Activated T-helper 1 cell treated with anti-CD3 and anti-CD28 coated beads, Interleukin-12 subunit alpha, Interleukin-12 subunit beta, Interleukin-2, Interleukin-4 antibody, amounts not matched to agents 30 ng/mL and 10 ng/mL and 1 ng/mL, durations not matched to agents 14 hours and 24 hours and 36 hours (primary cell): ENCODE measurements at regions not wholly inside any gene's neighbourhood (a gene's known extent, or its start where the extent isn't known, plus 50 kb on each side); places are given as distances from the start of the nearest gene placed in this dataset.
A peak's percentile ranks its signal among the peaks of the same experiment; 100 is the strongest.

Experiments
- DNase-seq: peaks from one replicate; pipeline ENCODE4 v3.0.0; 2021; ENCODE audit warnings: low spot score
- H3K27ac Mint-ChIP-seq: one replicate; pipeline ENCODE4 v1.8.0; 2021; ENCODE audit warnings: mild to moderate bottlenecking, mixed read lengths
- H3K27me3 Mint-ChIP-seq: one replicate; pipeline ENCODE4 v1.8.0; 2022; ENCODE audit warnings: mild to moderate bottlenecking, moderate library complexity, mixed read lengths; ENCODE audit not compliant: insufficient read depth
- H3K36me3 Mint-ChIP-seq: one replicate; pipeline ENCODE4 v1.8.0; 2021; ENCODE audit warnings: low read depth, mixed read lengths
- H3K4me1 Mint-ChIP-seq: one replicate; pipeline ENCODE4 v1.8.0; 2021; ENCODE audit warnings: low read depth, mixed read lengths
- H3K4me3 Mint-ChIP-seq: one replicate; pipeline ENCODE4 v1.8.0; 2021; ENCODE audit warnings: mild to moderate bottlenecking, moderate library complexity, mixed read lengths
- H3K9me3 Mint-ChIP-seq: one replicate; pipeline ENCODE4 v1.8.0; 2021; ENCODE audit warnings: mixed read lengths
- intact Hi-C: fragments of 100-400 bp; cut with micrococcal nuclease; formaldehyde crosslinking; loops from one replicate; pipeline ENCODE4 v1.15.1; 2024

DNA sequence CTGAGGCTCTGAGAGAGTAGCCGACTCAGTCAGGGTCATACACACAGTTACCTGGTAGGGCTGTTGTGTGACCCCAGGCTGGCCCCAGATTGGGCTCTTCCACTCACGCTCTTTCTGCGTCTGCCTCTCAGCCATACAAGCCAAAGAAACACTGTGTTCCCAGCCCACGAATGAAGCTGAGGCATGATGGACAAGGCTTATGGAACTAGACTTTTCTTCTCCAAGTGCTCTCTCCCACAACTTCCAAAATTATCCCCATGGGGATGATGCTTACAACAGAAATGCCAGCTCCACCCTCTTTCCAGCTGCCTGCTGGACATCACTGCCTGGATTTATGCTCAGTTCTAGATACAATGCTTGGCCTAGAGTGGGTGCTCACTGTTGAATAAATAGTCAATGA, 102.8 kb upstream of the JUN start:
- Mint-ChIP-seq H3K4me1 (peaks cover 73% of the 10 kb centered on the region), H3K27me3 (peaks cover 5% of the 10 kb centered on the region), H3K9me3 (peaks cover 13% of the 10 kb centered on the region), H3K36me3 (peaks cover 15% of the 10 kb centered on the region), H3K27ac (peak overlapping the region; percentile 22), H3K4me3 (no peak overlapping the region)
- intact Hi-C loops: loop anchor here (1.0 to 5.0 kb wide), 5 partner anchors 16 to 121 kb away; partner anchors contain the start of gene JUN
- DNase-seq: no peak

DNA sequence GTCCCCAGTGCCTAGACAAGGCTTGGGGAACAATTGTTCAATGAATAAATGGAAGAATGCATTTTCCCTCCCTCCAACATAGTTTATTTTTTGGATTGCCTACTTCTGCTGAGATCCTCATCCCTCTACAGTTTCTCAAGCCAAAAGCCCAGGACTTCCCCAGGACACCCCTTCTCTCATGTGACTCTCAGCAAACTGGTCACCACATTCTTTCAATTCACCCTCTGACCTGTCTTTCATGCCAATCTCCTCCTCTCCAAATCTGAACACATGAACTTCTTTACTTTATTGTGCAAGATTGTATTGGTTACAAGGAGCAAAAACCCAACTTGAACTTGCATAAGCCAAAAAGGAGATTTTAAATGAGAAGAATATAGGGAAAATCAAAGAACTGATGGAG, 103.2 kb upstream of the JUN start:
- Mint-ChIP-seq H3K4me1 (peaks cover 69% of the 10 kb centered on the region), H3K27me3 (peaks cover 2% of the 10 kb centered on the region), H3K4me3 (no peak overlapping the region), H3K36me3 (peaks cover 17% of the 10 kb centered on the region), H3K9me3 (peaks cover 9% of the 10 kb centered on the region), H3K27ac (no peak overlapping the region)
- DNase-seq: no peak
- intact Hi-C loops: loop anchor here (2.0 to 5.0 kb wide), 4 partner anchors 16 to 120 kb away; partner anchors contain the start of gene JUN

DNA sequence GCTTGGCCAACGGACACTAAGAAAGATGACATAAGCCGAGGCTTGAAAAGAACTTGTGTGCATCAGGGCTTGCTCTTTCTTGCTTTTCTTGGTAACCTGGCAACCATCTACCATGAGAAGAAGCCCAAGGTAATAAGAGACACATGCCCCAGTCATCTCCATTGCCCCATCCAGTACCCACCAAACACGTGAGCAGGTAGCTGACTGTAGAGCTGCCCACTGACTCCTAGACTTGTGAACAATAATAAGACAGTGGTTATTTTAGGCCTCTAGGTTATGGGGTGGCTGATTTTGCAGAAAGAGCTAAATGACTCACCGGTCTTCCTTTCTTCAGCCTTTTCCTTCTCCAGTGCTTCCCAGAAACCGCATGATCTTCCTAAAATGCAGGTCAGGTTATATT, 105.0 kb upstream of the JUN start:
- Mint-ChIP-seq H3K4me1 (peaks cover 58% of the 10 kb centered on the region), H3K9me3 (peaks cover 5% of the 10 kb centered on the region), H3K36me3 (peaks cover 14% of the 10 kb centered on the region), H3K27ac (no peak overlapping the region), H3K27me3 (no peaks in the 10 kb centered on the region), H3K4me3 (no peak overlapping the region)
- no peak for DNase-seq
- intact Hi-C loops: loop anchor here (5.0 kb wide), 3 partner anchors 37 to 118 kb away; partner anchors contain the start of gene JUN

DNA sequence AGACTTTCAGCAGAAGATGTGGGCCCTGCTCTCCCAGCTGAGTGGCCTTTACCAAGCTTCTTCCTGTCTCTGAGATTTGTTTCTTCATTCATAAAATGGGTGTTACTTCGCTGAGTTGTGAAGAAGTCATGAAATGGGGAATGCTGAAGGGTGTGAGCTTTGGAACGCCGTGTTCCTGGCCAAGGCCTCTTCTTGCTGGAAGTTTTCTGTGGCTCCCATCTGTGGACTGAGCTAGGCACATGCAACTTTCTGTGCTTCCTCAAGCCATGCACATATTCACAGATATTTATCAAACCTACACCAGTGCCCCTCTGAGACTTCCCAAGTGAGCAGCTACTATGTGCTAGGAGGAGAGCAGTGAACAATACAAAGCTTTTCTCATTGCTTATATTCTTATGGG, 106.3 kb upstream of the JUN start:
- Mint-ChIP-seq H3K9me3 (peaks cover 5% of the 10 kb centered on the region), H3K27me3 (no peaks in the 10 kb centered on the region), H3K36me3 (peaks cover 12% of the 10 kb centered on the region), H3K27ac (no peak overlapping the region), H3K4me1 (peaks cover 49% of the 10 kb centered on the region), H3K4me3 (no peak overlapping the region)
- DNase-seq: no peak
- intact Hi-C loops: no loop called here

DNA sequence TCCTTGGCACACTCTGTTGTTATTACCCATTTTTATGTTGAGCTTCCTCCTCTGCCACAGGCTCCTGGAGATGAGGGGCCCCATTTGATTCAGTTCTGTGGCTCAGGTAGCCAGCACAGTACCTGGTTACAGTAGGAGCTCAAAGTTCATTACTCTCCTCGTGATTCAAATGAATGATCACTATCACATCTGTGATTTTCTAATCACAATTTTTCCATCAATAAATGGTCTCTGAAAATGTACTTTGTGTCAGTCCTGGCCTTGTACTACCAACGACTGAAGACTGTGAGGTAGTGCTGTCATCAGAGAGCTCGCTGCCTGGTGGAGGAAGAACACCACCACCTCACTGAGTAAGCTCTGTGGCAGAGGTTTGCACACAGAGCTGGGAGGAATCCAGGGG, 106.8 kb upstream of the JUN start:
- no peak overlapping the region for H3K27ac Mint-ChIP-seq
- H3K9me3 Mint-ChIP-seq: peaks cover 5% of the 10 kb centered on the region
- H3K4me1 Mint-ChIP-seq: peaks cover 49% of the 10 kb centered on the region
- peaks cover 12% of the 10 kb centered on the region for H3K36me3 Mint-ChIP-seq
- no peaks in the 10 kb centered on the region for H3K27me3 Mint-ChIP-seq
- intact Hi-C loops: no loop called here
- no peak overlapping the region for H3K4me3 Mint-ChIP-seq
- no peak for DNase-seq

DNA sequence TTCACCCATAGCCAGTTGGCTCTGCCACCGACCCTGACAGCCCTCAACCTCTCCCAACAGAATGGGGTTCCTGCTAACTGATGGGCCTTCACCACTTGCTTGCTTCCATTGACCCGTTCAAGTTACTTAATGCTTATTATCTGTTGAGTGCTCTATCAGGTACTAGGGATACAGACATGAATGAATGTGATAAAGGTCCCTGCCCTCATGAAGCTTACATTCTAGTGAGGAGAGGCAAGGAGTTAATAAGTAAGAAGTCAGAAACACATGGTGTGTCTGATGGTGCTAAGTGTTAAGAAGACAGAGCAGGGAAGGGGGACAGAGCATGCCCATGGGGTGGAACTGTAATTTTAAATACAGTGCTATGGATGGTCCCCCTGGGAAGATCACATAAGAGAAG, 107.5 kb upstream of the JUN start:
- Mint-ChIP-seq H3K36me3 (peaks cover 12% of the 10 kb centered on the region), H3K27me3 (no peaks in the 10 kb centered on the region), H3K4me3 (no peak overlapping the region), H3K27ac (no peak overlapping the region), H3K4me1 (peaks cover 49% of the 10 kb centered on the region), H3K9me3 (peaks cover 5% of the 10 kb centered on the region)
- no peak for DNase-seq
- intact Hi-C loops: no loop called here

DNA sequence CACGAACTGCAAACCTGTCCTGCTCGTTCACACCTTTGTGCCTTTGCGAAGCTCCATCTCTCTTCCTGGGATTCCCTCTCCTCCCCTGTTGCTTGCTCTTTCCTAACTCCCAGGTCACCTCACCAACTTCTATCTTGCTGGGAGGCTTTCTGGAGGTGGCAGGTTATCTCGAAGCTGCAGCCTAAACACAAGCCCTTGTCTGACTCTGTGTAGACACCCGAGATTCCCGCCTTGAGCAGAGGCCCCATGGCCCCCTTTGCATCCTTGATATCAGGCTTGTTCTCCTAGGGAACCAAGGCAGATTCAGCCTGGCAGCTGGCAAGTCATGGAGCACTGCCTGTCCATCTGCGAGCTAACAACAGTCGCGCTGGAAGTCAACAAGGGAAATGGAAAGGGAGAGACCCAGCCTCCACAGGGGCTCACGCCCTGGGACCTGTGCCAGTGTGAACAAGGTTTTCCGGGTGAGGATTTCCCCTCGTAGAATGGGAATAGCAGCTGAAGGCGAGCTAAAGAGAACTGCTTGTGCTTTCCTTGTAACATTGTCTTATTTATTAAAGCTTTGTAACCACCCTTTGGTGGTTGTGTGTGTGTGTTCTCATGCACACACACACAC, 109.5 kb upstream of the JUN start:
- Mint-ChIP-seq H3K4me3 (no peak overlapping the region), H3K27ac (no peak overlapping the region), H3K36me3 (peaks cover 12% of the 10 kb centered on the region), H3K9me3 (peaks cover 5% of the 10 kb centered on the region), H3K4me1 (peaks cover 45% of the 10 kb centered on the region), H3K27me3 (no peaks in the 10 kb centered on the region)
- intact Hi-C loops: no loop called here
- no peak for DNase-seq

DNA sequence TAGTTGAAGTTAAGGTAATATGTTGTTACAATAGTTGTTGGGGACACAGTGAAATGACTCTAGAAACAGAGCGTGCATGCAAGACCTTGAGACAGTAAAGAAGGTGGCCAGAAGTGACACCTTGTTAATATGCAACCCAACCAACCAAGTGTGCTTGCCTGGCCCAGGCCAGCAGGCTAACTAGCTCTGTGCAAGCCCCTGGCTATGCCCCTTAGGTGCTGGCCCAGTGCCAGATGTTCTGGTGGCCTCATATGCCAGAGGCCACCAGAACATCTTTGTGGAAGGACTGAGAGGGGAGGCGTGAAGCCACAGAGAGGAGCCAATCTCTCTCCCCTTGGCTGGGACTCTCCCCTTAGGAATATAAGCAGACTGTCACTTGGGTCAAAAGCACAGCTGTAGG, 111.2 kb upstream of the JUN start:
- no peaks in the 10 kb centered on the region for H3K27me3 Mint-ChIP-seq
- H3K9me3 Mint-ChIP-seq: peaks cover 5% of the 10 kb centered on the region
- no peak overlapping the region for H3K4me3 Mint-ChIP-seq
- intact Hi-C loops: no loop called here
- H3K36me3 Mint-ChIP-seq: peaks cover 12% of the 10 kb centered on the region
- no peak overlapping the region for H3K27ac Mint-ChIP-seq
- no peak for DNase-seq
- peaks cover 29% of the 10 kb centered on the region for H3K4me1 Mint-ChIP-seq

DNA sequence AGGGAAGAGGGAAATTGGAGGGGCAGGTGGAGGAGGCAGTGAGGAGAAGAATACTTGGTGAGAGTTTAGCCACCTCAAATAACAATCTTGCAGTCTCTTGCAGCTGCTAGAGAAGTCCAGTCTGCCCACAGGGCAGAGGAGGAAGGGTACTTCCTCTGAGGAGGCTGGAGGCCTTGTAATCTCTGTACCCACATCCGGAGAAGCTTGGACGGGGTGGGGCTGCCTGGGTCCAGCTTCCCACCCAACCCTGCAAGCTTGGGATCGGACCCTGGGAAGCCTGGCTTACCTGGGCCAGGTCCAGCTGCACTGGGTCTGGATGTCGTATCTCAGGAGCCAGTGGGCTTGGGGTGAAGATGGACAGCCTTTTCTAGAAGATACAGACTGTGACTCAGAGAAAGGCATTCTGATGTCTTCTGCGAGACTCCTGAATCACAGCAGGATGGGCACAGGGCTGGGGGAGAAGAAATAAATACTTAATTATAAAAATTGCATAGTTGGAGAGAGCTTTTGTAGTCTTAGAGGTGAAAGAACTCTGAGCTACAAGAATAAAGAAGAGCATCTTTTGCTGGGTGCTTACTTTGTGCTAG, 111.8 kb upstream of the JUN start:
- Mint-ChIP-seq H3K36me3 (peaks cover 9% of the 10 kb centered on the region), H3K27ac (no peak overlapping the region), H3K27me3 (no peaks in the 10 kb centered on the region), H3K9me3 (peaks cover 5% of the 10 kb centered on the region), H3K4me3 (no peak overlapping the region), H3K4me1 (peaks cover 27% of the 10 kb centered on the region)
- no peak for DNase-seq
- intact Hi-C loops: no loop called here

DNA sequence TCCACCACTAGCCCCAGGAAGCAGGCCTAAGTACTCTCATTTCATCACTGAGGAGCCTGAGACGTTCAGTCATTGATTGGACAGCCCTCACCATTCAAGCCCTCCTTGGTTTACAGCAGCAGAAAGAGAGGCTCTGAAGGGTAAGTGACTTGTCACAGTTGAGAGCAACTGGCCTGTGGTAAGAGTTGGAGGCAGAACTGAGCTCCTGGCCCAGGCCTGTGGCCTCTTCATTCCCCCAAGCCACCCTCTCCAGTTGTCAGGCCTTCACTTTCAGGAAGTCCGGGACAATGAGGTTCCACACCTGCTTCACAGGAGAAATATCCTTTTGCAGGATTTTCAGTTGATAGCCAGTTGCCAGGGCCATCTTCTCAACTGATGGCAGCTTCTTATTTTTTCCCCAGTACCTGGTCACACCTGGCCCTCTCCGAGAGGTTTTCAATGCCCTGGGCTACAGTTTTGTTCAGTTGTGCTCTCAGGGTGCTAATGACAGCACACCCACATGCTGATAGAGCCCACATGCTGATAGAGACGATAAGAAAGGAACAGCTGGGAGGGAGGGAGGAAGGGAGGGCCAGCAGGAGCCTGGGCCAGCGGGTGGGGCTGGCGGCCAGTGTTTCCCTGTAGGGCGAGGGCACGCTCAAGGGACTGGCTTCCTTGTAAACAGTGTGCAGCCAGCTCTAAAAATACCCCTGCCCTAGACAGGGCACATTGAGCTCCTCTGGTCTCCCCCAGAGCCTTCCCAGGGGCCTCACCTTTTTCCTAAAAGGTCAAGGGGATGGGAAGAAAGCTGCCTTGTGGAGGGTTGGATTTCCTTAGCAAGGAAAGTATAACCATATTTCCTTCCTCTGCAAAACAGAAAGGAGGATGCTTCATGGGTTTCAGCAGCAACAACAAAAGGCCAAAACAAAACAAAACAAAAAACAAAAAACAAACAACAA, 112.7 kb upstream of the JUN start:
- intact Hi-C loops: no loop called here
- Mint-ChIP-seq H3K27me3 (no peaks in the 10 kb centered on the region), H3K27ac (no peak overlapping the region), H3K4me3 (no peak overlapping the region), H3K36me3 (peaks cover 4% of the 10 kb centered on the region), H3K9me3 (peaks cover under 1% of the 10 kb centered on the region), H3K4me1 (peaks cover 29% of the 10 kb centered on the region)
- DNase-seq: no peak

DNA sequence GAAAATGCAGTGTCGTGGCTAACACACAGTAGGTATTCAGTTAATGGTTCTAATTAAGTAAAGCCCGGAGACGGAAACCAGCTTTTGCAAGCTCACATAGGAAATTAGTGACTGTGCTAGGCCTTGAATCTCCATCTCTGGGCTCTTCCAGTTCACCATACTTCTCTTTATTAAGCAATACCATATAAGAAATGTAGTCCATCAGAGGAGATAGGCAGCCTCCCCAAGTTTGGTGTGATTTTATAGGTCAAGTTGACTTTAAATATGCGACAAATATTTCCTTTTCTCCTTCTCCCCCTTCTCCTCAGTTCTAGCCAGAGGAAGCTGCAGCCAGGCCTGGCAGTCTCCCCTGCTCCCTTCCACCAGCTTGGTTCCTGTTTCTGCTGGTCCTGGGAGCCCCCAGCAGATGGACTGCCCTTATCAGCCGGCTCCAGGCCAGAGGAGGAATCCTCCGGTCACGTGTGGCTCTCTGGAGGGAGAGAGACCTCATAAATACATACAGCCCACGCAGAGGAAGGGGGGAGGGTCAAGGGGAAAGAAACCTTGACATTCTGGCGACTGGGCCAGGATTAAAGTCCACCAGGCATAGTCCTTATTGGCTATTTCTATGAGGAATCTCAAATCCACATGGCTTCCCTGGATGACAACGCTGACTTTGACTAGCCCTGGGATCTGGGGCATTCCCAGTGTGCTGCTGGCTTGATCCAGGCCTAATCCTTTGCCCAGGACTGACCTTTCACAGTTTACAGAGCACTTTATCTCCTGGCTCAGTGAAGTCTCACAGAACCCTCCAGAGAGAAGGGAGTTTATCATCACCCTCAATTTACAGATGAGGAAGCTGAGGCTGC, 115.1 kb upstream of the JUN start:
- Mint-ChIP-seq H3K9me3 (no peaks in the 10 kb centered on the region), H3K36me3 (no peaks in the 10 kb centered on the region), H3K27ac (no peak overlapping the region), H3K27me3 (no peaks in the 10 kb centered on the region), H3K4me1 (peaks cover 46% of the 10 kb centered on the region), H3K4me3 (no peak overlapping the region)
- no peak for DNase-seq
- intact Hi-C loops: no loop called here

DNA sequence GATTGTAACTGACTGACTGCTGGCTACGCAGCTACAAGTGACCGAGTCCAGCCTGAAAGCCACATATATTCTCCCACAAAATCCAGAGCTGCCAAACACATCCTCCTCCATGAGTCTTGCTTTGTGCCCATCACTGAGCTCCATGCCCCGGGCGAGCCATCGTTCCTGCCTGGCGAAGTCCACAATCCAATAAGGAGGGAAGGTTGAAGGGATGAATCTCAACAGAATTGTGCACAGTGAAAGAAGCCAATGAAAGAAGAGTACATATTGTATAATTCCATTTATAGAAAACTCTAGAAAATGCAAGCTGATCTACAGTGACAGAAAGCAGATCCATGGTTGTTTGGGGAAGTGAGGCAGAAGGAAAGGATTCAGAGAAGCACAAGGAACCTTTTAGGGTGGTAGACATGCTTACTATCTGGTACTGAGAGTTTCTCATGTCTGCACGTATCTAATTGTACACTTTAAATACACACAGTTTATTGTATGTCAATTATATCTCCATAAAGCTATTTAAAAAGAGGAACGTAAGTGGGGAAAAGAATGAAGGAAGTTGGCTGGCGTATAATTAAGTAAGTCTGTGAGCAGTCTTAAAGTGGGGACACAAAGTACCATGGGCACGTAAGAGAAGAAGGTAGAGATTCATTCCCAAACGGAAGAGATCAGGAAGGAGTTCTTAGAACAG, 115.9 kb upstream of the JUN start:
- Mint-ChIP-seq H3K4me3 (no peak overlapping the region), H3K27ac (no peak overlapping the region), H3K36me3 (no peaks in the 10 kb centered on the region), H3K9me3 (no peaks in the 10 kb centered on the region), H3K4me1 (peaks cover 54% of the 10 kb centered on the region), H3K27me3 (no peaks in the 10 kb centered on the region)
- no peak for DNase-seq
- intact Hi-C loops: loop anchor here (5.0 to 10.0 kb wide), 5 partner anchors 42 to 798 kb away; partner anchors contain the start of gene OMA1
